Lung (tissue), 9 donors: ENCODE measurements at regions not wholly inside any gene's neighbourhood (a gene's known extent, or its start where the extent isn't known, plus 50 kb on each side); places are given as distances from the start of the nearest gene placed in this dataset.
"Not testable (repeated sequence)": the region's sequence is repeated elsewhere in the genome, so short reads cannot be mapped to it uniquely, and the experiment has no call there.

ENCODE experiments used
- ATAC-seq: fragments of 200-7000 bp; cut with Tn5 transposase; one replicate; pipeline ENCODE4 v1.9.1; 2020; ENCODE audit warnings: moderate number of reproducible peaks; ENCODE audit not compliant: insufficient read depth, low FRiP score
- DNase-seq, 3 donors: peaks; one replicate each; pipeline ENCODE4 v3.0.0-alpha.2; 2013 to 2017
- H3K27ac ChIP-seq, 2 donors: one replicate each; pipeline ENCODE4 v1.5.1; 2013; ENCODE audit warnings: mild to moderate bottlenecking in 2 of 2, moderate library complexity in 2 of 2, control low read depth in 1 of 2, inconsistent platforms in 1 of 2, low read depth in 1 of 2, low read length in 1 of 2
- H3K27me3 ChIP-seq, 3 donors: one replicate each; pipeline ENCODE4 v1.5.1; 2013; ENCODE audit warnings: low read length in 2 of 3; ENCODE audit not compliant: control insufficient read depth in 3 of 3, insufficient read depth in 3 of 3
- H3K36me3 ChIP-seq, 4 donors: one replicate each; pipeline ENCODE4 v1.5.1; 2013; ENCODE audit warnings: low read length in 4 of 4, mild to moderate bottlenecking in 1 of 4, moderate library complexity in 1 of 4; ENCODE audit not compliant: control insufficient read depth in 4 of 4, insufficient read depth in 4 of 4
- H3K4me1 ChIP-seq, 5 donors: one replicate each; pipeline ENCODE4 v1.5.1; 2013; ENCODE audit warnings: low read length in 5 of 5, mild to moderate bottlenecking in 2 of 5, moderate library complexity in 1 of 5; ENCODE audit not compliant: control insufficient read depth in 5 of 5, insufficient read depth in 5 of 5
- H3K4me3 ChIP-seq: one replicate; pipeline ENCODE4 v1.5.1; 2013; ENCODE audit warnings: mild to moderate bottlenecking, control low read depth, moderate library complexity
- H3K9ac ChIP-seq, 2 donors: one replicate each; pipeline ENCODE4 v1.5.1; 2013; ENCODE audit warnings: low read length in 2 of 2, control low read depth in 1 of 2; ENCODE audit not compliant: insufficient read depth in 1 of 2
- H3K9me3 ChIP-seq, 4 donors: one replicate each; pipeline ENCODE4 v1.5.1; 2013; ENCODE audit warnings: low read length in 3 of 4, mild to moderate bottlenecking in 1 of 4, moderate library complexity in 1 of 4; ENCODE audit not compliant: control insufficient read depth in 4 of 4, insufficient read depth in 3 of 4
- WGBS, 2 donors: extraction: QIAGEN DNeasy Blood & Tissue Kit; methylation state at CpG; one replicate each; pipeline ENCODE4 v1.1.7; 2013; 5-methylcytosine and 5-hydroxymethylcytosine counted together
- donor health status: Bipolar disorder and iron deficiency.
- donor health status: healthy.
- donor health status: DM: yes; HTN: yes; CAD: no.

DNA sequence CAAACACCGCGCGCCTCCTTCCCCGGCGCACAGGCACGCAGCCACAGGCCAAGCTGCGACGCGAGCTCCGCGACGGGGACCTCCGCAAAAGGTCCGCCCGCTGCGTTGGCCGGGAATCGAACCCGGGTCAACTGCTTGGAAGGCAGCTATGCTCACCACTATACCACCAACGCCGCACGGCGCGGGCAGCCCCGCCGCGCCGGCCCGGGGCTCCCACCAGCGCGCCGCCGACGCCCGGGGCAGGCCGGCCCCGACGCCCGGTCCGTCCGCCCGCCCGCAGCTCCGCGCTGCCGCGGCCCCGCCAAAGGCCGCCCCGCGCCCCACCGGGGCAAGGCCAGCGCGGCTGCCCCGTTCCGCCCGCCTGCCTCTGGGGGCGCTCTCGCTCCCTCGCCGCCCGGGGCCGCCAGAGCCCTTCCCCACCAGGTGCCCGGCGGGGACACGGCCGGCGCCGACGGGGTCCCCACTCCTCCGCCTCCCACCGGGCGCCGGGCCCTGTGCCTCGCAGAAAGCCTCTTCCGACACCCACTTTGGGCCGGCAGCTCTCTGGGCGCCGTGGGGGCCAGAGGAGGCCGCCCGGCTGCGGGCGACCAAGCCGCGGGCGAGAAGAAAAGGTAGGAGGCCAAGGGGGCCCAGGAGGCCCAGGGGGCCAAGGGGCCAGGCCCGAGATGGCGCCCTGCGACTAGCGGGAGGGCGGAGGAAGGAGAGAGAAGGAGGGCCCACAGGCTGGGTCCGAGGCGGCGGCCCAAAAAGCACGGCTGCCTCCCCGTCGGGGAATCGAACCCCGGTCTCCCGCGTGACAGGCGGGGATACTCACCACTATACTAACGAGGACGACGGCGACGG lies 50.2 kb upstream of the FCGR2A start:
- not testable (repeated sequence) for H3K4me3 ChIP-seq, H3K27ac ChIP-seq, H3K9me3 ChIP-seq, H3K9ac ChIP-seq, H3K36me3 ChIP-seq, H3K4me1 ChIP-seq, DNase-seq
- peaks cover 0 to 11% (median 3%) of the 10 kb centered on the region in 3 donors for H3K27me3 ChIP-seq
- WGBS, 2 donors: no CpG with 5 or more reads among the region's 107 CpGs
- ATAC-seq: peak; percentile 41

- not testable (repeated sequence) for H3K4me3 ChIP-seq, H3K36me3 ChIP-seq, H3K27ac ChIP-seq, H3K9me3 ChIP-seq, DNase-seq, H3K9ac ChIP-seq, H3K4me1 ChIP-seq
- ATAC-seq: peak; percentile 81
- H3K27me3 ChIP-seq: peaks cover 0 to 10% (median 3%) of the 10 kb centered on the region in 3 donors
- WGBS, 2 donors: 59 to 61% methylated on average over 12 of the region's 67 CpGs
Measured at GRCh38 chr1:161453950-161454864, 51.0 kb upstream of the FCGR2A start.

GRCh38 chr1:161451698-161452348 lies 53.4 kb upstream of the FCGR2A start:
- not testable (repeated sequence) for ATAC-seq, H3K9ac ChIP-seq, H3K4me3 ChIP-seq, H3K4me1 ChIP-seq, H3K27ac ChIP-seq, H3K27me3 ChIP-seq, DNase-seq, H3K9me3 ChIP-seq, H3K36me3 ChIP-seq
- no CpG with 5 or more reads among the region's 29 CpGs for WGBS, 2 donors

- H3K9me3 ChIP-seq, DNase-seq, H3K27me3 ChIP-seq, H3K27ac ChIP-seq, H3K4me3 ChIP-seq, ATAC-seq, H3K4me1 ChIP-seq, H3K36me3 ChIP-seq, H3K9ac ChIP-seq: not testable (repeated sequence)
- WGBS, 2 donors: no CpG with 5 or more reads among the region's 66 CpGs
Measured at GRCh38 chr1:161447760-161448332, 57.4 kb upstream of the FCGR2A start.

DNA sequence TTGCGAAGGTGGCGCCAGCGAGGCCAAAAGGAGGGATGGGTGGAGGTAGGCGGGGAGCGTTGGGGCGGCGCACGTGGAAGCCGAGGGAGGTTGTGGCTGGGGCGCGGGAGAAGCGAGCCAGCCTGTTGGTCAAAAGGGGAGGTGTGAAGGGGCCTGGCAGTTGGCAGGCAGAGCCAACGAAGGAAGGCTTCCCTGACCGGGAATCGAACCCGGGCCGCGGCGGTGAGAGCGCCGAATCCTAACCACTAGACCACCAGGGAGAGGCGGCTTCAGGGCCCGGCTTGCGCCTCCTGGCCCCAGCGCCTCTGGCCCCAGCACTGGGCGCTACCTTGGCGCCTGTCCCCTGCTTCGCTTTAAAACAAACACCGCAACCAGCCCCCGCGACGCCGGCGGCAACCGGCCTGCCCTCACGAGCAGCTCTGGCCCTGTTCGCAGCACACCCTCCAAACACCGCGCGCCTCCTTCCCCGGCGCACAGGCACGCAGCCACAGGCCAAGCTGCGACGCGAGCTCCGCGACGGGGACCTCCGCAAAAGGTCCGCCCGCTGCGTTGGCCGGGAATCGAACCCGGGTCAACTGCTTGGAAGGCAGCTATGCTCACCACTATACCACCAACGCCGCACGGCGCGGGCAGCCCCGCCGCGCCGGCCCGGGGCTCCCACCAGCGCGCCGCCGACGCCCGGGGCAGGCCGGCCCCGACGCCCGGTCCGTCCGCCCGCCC lies 58.1 kb upstream of the FCGR2A start:
- ATAC-seq: peak; percentile 70
- H3K4me3 ChIP-seq, DNase-seq, H3K27ac ChIP-seq, H3K9ac ChIP-seq, H3K4me1 ChIP-seq, H3K36me3 ChIP-seq, H3K27me3 ChIP-seq, H3K9me3 ChIP-seq: not testable (repeated sequence)
- no CpG with 5 or more reads among the region's 79 CpGs for WGBS, 2 donors

- H3K4me1 ChIP-seq, H3K27me3 ChIP-seq, H3K4me3 ChIP-seq, H3K36me3 ChIP-seq, DNase-seq, H3K9me3 ChIP-seq, H3K9ac ChIP-seq, ATAC-seq, H3K27ac ChIP-seq: not testable (repeated sequence)
- WGBS, 2 donors: 75 to 80% methylated on average over 11 of the region's 18 CpGs
Measured at GRCh38 chr1:161444725-161445124, 60.5 kb upstream of the FCGR2A start.

- ATAC-seq, H3K27me3 ChIP-seq, H3K27ac ChIP-seq, DNase-seq, H3K4me1 ChIP-seq, H3K4me3 ChIP-seq, H3K36me3 ChIP-seq, H3K9me3 ChIP-seq, H3K9ac ChIP-seq: not testable (repeated sequence)
- 84% methylated on average over 3 of the region's 14 CpGs; no CpG with 5 or more reads in 1 of the 2 donors for WGBS, 2 donors
Measured at GRCh38 chr1:161444255-161444654, 61.0 kb upstream of the FCGR2A start.
